HEK293 (cell line): ENCODE measurements at regions not wholly inside any gene's neighbourhood (a gene's known extent, or its start where the extent isn't known, plus 50 kb on each side); places are given as distances from the start of the nearest gene placed in this dataset.

ENCODE experiments used
- CTCF ChIA-PET: fragments of 350-600 bp; formaldehyde crosslinking; extraction: SDS; loops from one replicate; lab custom pipeline; 2021; ENCODE audit warnings: antibody characterized with exemption; lab: Yijun Ruan, JAX
- POLR2A ChIA-PET: fragments of 300-600 bp; formaldehyde crosslinking; extraction: SDS; loops from one replicate; lab custom pipeline; 2020; ENCODE audit warnings: antibody characterized with exemption, inconsistent platforms; lab: Yijun Ruan, JAX
- H3K27ac ChIP-seq: fragments of 200-500 bp; sonication (Bioruptor generic); 2 replicates; pipeline ENCODE4 v1.5.1; 2014; ENCODE audit warnings: low read depth, low read length, control low read depth, inconsistent platforms; ENCODE audit errors: extremely low read depth
- H3K36me3 ChIP-seq, 2 experiments: fragments of 200-500 bp in 1 of 2; sonication (Bioruptor generic) in 1 of 2; 1 replicate in 1 of 2; 2 replicates in 1 of 2; pipeline ENCODE4 v1.5.1; 2014 to 2017; ENCODE audit warnings: inconsistent platforms in 2 of 2, low read length in 2 of 2; ENCODE audit not compliant: control insufficient read depth in 2 of 2, insufficient read depth in 1 of 2
- H3K4me1 ChIP-seq: fragments of 200-500 bp; sonication (Bioruptor generic); 2 replicates; pipeline ENCODE4 v1.5.1; 2014; ENCODE audit warnings: mild to moderate bottlenecking, low read length, inconsistent platforms; ENCODE audit not compliant: control insufficient read depth, insufficient read depth
- H3K4me3 ChIP-seq: 2 replicates; pipeline ENCODE4 v1.5.1; 2011; ENCODE audit warnings: low read depth, mild to moderate bottlenecking, control low read depth, low read length, moderate library complexity
- H3K9me3 ChIP-seq: fragments of 200-500 bp; sonication (Bioruptor generic); 2 replicates; pipeline ENCODE4 v1.5.1; 2014; ENCODE audit warnings: low read depth, low read length, inconsistent platforms; ENCODE audit not compliant: control insufficient read depth, insufficient read depth
- CTCF ChIP-seq: fragments of 450-650 bp; formaldehyde crosslinking; IDR thresholded peaks from 2 replicates; pipeline ENCODE4 v1.5.1; 2016; ENCODE audit warnings: missing biosample characterization, missing genetic modification characterization
- GLIS1 ChIP-seq: fragments of 450-650 bp; formaldehyde crosslinking; IDR thresholded peaks from 2 replicates; pipeline ENCODE4 v1.5.1; 2016; ENCODE audit warnings: missing biosample characterization, missing genetic modification characterization
- KLF7 ChIP-seq: fragments of 450-650 bp; formaldehyde crosslinking; IDR thresholded peaks from 2 replicates; pipeline ENCODE4 v1.5.1; 2016; ENCODE audit warnings: missing biosample characterization, missing genetic modification characterization, borderline replicate concordance
- PATZ1 ChIP-seq: fragments of 450-650 bp; formaldehyde crosslinking; IDR thresholded peaks from 2 replicates; pipeline ENCODE4 v1.5.1; 2016; ENCODE audit warnings: missing biosample characterization, missing genetic modification characterization
- SALL2 ChIP-seq: fragments of 450-650 bp; formaldehyde crosslinking; IDR thresholded peaks from 2 replicates; pipeline ENCODE4 v1.5.0; 2017; ENCODE audit warnings: missing biosample characterization, mild to moderate bottlenecking, missing genetic modification characterization, borderline replicate concordance
- SP7 ChIP-seq: fragments of 450-650 bp; formaldehyde crosslinking; IDR thresholded peaks from 2 replicates; pipeline ENCODE4 v1.5.1; 2016; ENCODE audit warnings: missing biosample characterization, missing genetic modification characterization
- ZBTB48 ChIP-seq: fragments of 450-650 bp; formaldehyde crosslinking; IDR thresholded peaks from 2 replicates; pipeline ENCODE4 v1.5.1; 2016; ENCODE audit warnings: missing biosample characterization, missing genetic modification characterization
- ZFP41 ChIP-seq: fragments of 450-650 bp; formaldehyde crosslinking; IDR thresholded peaks from 2 replicates; pipeline ENCODE4 v1.5.1; 2016; ENCODE audit warnings: missing biosample characterization, missing genetic modification characterization, borderline replicate concordance
- ZNF121 ChIP-seq: fragments of 450-650 bp; formaldehyde crosslinking; IDR thresholded peaks from 2 replicates; pipeline ENCODE4 v1.5.1; 2016; ENCODE audit warnings: missing biosample characterization, missing genetic modification characterization
- ZNF132 ChIP-seq: fragments of 450-650 bp; formaldehyde crosslinking; IDR thresholded peaks from 2 replicates; pipeline ENCODE4 v1.5.1; 2017; ENCODE audit warnings: missing biosample characterization, missing genetic modification characterization, borderline replicate concordance
- ZNF148 ChIP-seq: fragments of 450-650 bp; formaldehyde crosslinking; IDR thresholded peaks from 2 replicates; pipeline ENCODE4 v1.5.0; 2017; ENCODE audit warnings: missing biosample characterization, missing genetic modification characterization, borderline replicate concordance
- ZNF18 ChIP-seq: fragments of 450-650 bp; formaldehyde crosslinking; IDR thresholded peaks from 2 replicates; pipeline ENCODE4 v1.5.1; 2016; ENCODE audit warnings: missing biosample characterization, missing genetic modification characterization
- ZNF214 ChIP-seq: fragments of 450-650 bp; formaldehyde crosslinking; IDR thresholded peaks from 2 replicates; pipeline ENCODE4 v1.5.1; 2017; ENCODE audit warnings: missing biosample characterization, mild to moderate bottlenecking, missing genetic modification characterization, borderline replicate concordance
- ZNF324 ChIP-seq: fragments of 450-650 bp; formaldehyde crosslinking; IDR thresholded peaks from 2 replicates; pipeline ENCODE4 v1.5.1; 2016; ENCODE audit warnings: missing biosample characterization, missing genetic modification characterization
- ZNF335 ChIP-seq: fragments of 450-650 bp; formaldehyde crosslinking; conservative IDR thresholded peaks from 2 replicates; pipeline ENCODE4 v1.5.1; 2016; ENCODE audit warnings: missing biosample characterization, missing genetic modification characterization
- ZNF423 ChIP-seq: fragments of 450-650 bp; formaldehyde crosslinking; IDR thresholded peaks from 2 replicates; pipeline ENCODE4 v1.5.1; 2016; ENCODE audit warnings: missing biosample characterization, missing genetic modification characterization
- ZNF513 ChIP-seq: fragments of 450-650 bp; IDR thresholded peaks from 2 replicates; pipeline ENCODE4 v1.5.1; 2018; ENCODE audit warnings: missing biosample characterization, missing genetic modification characterization
- ZNF664 ChIP-seq: fragments of 450-650 bp; formaldehyde crosslinking; IDR thresholded peaks from 2 replicates; pipeline ENCODE4 v1.5.1; 2016; ENCODE audit warnings: missing biosample characterization, missing genetic modification characterization
- ZNF837 ChIP-seq: fragments of 450-650 bp; formaldehyde crosslinking; IDR thresholded peaks from 2 replicates; pipeline ENCODE4 v1.5.1; 2016; ENCODE audit warnings: missing biosample characterization, missing genetic modification characterization

- no peak overlapping the region for H3K4me3 ChIP-seq
- H3K36me3 ChIP-seq, result no peaks in the 10 kb centered on the region
- no peaks in the 10 kb centered on the region for H3K4me1 ChIP-seq
- ChIA-PET CTCF (no interaction called here), POLR2A (no interaction called here)
- H3K27ac ChIP-seq, result no peak overlapping the region
- no peaks in the 10 kb centered on the region for H3K9me3 ChIP-seq
- no peak for TF ChIP-seq ZNF664
- no peak for TF ChIP-seq ZNF214 (tag by site-specific recombination)
- TF ChIP-seq GLIS1, result no peak
- TF ChIP-seq ZNF423 (tag by site-specific recombination), result no peak
- TF ChIP-seq PATZ1 (tag by site-specific recombination), result no peak
- no peak for TF ChIP-seq ZFP41 (tag by site-specific recombination)
- no peak for TF ChIP-seq ZNF324 (tag by site-specific recombination)
- TF ChIP-seq SALL2 (tag by site-specific recombination), result no peak
These were observed 295.9 kb downstream of the SMARCA1 start for GRCh38 chrX:129227366-129227765.

- CTCF ChIA-PET, result no interaction called here
- Histone ChIP-seq H3K27ac (no peak overlapping the region), H3K4me3 (no peak overlapping the region), H3K36me3 (no peaks in the 10 kb centered on the region), H3K9me3 (no peaks in the 10 kb centered on the region), H3K4me1 (no peaks in the 10 kb centered on the region)
- POLR2A ChIA-PET, result no interaction called here
- no peak for TF ChIP-seq SALL2 (tag by site-specific recombination)
- TF ChIP-seq ZNF132 (tag by site-specific recombination), result no peak
- TF ChIP-seq ZNF121 (tag by site-specific recombination), result no peak
- no peak for TF ChIP-seq ZBTB48 (tag by site-specific recombination)
- TF ChIP-seq ZNF513 (tag by site-specific recombination), result no peak
- TF ChIP-seq ZNF18 (tag by site-specific recombination), result no peak
- no peak for TF ChIP-seq ZNF837 (tag by site-specific recombination)
- TF ChIP-seq ZNF148 (tag by site-specific recombination), result no peak
- no peak for TF ChIP-seq KLF7 (tag by site-specific recombination)
- no peak for TF ChIP-seq PATZ1 (tag by site-specific recombination)
- no peak for TF ChIP-seq ZNF335 (tag by site-specific recombination)
- no peak for TF ChIP-seq SP7
- no peak for TF ChIP-seq CTCF (tag by site-specific recombination)
- TF ChIP-seq, all 188 proteins: peak for 0
These were observed 329.9 kb downstream of the SMARCA1 start for GRCh38 chrX:129193357-129193756.
